Urinary bladder (tissue), 3 donors: ENCODE measurements at regions not wholly inside any gene's neighbourhood (a gene's known extent, or its start where the extent isn't known, plus 50 kb on each side); places are given as distances from the start of the nearest gene placed in this dataset.
"Not testable (repeated sequence)": the region's sequence is repeated elsewhere in the genome, so short reads cannot be mapped to it uniquely, and the experiment has no call there.

ENCODE experiments used
- DNase-seq: peaks from one replicate; pipeline ENCODE4 v3.0.0-alpha.2; 2015; ENCODE audit errors: extremely low spot score
- H3K27ac ChIP-seq: one replicate; pipeline ENCODE4 v1.5.1; 2013; ENCODE audit warnings: low read depth, mild to moderate bottlenecking, moderate library complexity
- H3K36me3 ChIP-seq: one replicate; pipeline ENCODE4 v1.6.1; 2013; ENCODE audit warnings: mild to moderate bottlenecking, moderate library complexity; ENCODE audit not compliant: insufficient read depth
- H3K4me1 ChIP-seq: one replicate; pipeline ENCODE4 v1.6.1; 2013; ENCODE audit warnings: mild to moderate bottlenecking, moderate library complexity; ENCODE audit not compliant: insufficient read depth
- H3K4me3 ChIP-seq: one replicate; pipeline ENCODE4 v1.5.1; 2013; ENCODE audit warnings: low read depth, low read length
- WGBS: extraction: QIAGEN DNeasy Blood & Tissue Kit; methylation state at CpG from one replicate; pipeline ENCODE4 v1.1.7; 2013; 5-methylcytosine and 5-hydroxymethylcytosine counted together
- donor health status: healthy with polysubstance abuse.
- donor health status: healthy.

DNA sequence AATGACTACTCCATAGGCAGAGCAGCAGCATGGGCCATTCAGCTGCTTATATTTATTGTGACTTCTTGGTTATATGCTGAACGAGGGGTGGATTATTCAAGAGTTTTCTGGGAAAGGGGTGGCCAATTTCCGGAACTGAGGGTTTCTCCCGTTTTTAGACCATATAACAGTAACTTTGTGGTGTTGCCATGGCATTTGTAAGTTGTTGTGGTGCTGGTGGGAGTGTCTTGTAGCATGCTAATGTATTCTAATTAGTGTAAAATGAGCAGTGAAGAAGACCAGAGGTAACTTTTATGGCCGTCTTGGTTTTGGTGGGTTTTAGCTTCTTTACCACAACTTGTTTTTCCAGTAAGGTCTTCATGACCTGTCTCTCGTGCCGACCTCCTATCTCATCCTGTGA is 139.6 kb downstream of the KLF6 start:
- Histone ChIP-seq H3K36me3 (no peaks in the 10 kb centered on the region), H3K4me1 (no peaks in the 10 kb centered on the region), H3K27ac (no peak overlapping the region), H3K4me3 (no peak overlapping the region)
- DNase-seq = no peak
- 93% methylated on average over 6 of the region's 6 CpGs for whole genome bisulfite sequencing

DNA sequence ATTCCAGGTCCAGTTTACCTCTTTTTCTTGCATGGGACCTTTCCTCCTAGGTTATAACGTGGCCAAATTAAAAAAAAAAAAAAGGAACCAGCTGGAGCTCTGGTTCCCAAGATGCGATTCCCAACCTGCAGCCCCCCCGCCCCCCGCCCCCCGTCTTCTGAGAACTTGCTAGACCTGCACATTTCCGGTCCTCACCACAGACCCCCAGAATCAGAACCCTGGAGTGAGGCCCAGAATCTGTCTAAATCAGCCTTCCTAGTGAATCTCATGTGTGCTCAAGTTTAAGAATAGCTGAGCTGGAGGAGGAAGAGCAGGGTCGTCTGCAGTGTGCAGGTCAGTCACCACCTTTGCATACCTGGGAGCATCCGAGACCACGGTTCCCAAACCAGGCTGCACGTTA is 144.2 kb downstream of the KLF6 start:
- DNase-seq = no peak
- Histone ChIP-seq H3K27ac (no peak overlapping the region), H3K4me1 (no peaks in the 10 kb centered on the region), H3K36me3 (no peaks in the 10 kb centered on the region), H3K4me3 (no peak overlapping the region)
- WGBS = 81% methylated on average over 10 of the region's 10 CpGs

DNA sequence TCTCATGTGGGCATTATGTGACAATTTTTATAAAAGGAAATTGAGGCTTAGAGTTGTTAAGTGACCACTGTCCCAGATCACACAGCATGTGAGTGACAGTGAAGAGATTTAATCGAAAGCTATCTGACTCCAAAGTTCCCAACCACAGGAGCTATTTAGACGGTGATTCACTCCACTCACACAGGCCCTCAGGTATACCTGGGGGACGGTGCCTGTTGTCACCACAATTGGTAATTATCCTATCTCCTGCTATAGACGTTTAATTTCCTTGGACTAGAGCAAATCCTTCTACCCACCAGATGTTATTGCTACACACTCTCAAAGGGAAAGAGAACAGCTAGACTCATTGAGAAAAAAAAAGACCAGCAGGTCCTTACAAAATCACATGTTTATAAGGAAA is 145.5 kb downstream of the KLF6 start:
- DNase-seq = no peak
- Histone ChIP-seq H3K36me3 (no peaks in the 10 kb centered on the region), H3K27ac (no peak overlapping the region), H3K4me3 (no peak overlapping the region), H3K4me1 (no peaks in the 10 kb centered on the region)
- WGBS = 84% methylated on average over 4 of the region's 4 CpGs

DNA sequence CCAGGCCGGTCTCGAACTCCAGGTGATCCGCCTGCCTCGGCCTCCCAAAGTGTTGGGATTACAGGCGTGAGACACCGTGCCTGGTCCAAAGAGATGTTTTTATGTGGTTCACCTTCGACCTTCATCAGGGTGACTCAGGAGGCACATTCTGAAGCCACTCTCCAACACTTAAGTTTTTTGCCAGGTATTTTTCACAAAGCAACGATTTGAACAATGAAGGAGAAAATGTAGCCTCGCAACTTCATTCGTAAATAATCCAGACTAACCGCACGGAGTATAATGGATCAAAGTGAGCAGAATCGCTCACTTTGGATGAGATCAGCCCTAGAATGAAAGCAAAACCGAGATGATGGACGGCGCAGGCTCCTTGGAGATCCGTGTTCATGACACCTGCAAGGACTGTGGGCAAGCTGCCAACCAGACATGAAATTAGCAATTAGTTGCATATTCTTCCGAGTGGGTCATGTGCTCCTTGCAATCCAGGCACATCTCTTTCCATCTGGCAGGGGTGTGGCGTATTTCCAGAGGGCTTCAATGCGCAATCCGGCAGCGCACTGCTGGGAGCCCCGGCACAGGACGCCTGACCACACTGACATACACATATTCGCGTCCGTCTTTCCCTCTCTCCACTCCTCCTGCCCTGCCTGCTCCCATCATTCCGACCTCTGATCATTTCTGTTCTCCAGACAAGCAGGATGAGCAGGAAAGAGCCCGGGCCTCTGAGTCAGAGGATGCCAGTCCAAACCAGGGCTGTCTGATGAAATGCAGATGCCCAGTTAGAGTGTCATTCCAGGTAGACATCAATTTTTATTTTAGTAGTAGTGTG is 148.4 kb downstream of the KLF6 start:
- DNase-seq = no peak
- Histone ChIP-seq H3K36me3 (no peaks in the 10 kb centered on the region), H3K4me1 (no peaks in the 10 kb centered on the region), H3K4me3 (no peak overlapping the region), H3K27ac (no peak overlapping the region)
- WGBS = 92% methylated on average over 29 of the region's 29 CpGs

DNA sequence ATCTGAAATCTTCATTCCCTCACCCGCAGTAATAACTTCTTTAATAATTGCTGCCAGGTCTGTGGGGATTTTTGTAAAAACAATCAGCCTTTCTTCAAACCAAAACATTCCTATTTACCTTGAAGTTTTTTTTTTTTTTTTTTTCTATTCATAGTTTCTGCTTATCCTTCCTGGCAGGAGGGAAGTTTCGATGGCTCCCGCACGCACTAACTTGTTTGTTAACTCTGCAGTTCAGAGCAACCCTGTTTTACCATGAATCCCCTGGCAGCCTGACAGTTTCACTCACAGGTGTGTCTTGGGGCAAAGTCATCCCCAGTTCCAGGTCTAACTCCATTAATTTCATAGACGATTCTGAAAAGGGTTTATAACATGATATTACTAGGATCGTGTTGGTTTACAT is 149.3 kb downstream of the KLF6 start:
- no peak for DNase-seq
- Histone ChIP-seq H3K4me3 (no peak overlapping the region), H3K27ac (no peak overlapping the region), H3K4me1 (no peaks in the 10 kb centered on the region), H3K36me3 (no peaks in the 10 kb centered on the region)
- 72% methylated on average over 6 of the region's 6 CpGs for WGBS

- 91% methylated on average over 5 of the region's 5 CpGs for WGBS
- H3K4me1 ChIP-seq = no peaks in the 10 kb centered on the region
- H3K36me3 ChIP-seq = no peaks in the 10 kb centered on the region
- no peak for DNase-seq
- no peak overlapping the region for H3K4me3 ChIP-seq
- H3K27ac ChIP-seq = no peak overlapping the region
Observed at GRCh38 chr10:3635211-3635671, 149.8 kb downstream of the KLF6 start.

- H3K4me1 ChIP-seq, H3K27ac ChIP-seq, DNase-seq, H3K4me3 ChIP-seq, H3K36me3 ChIP-seq: not testable (repeated sequence)
- 95% methylated on average over 1 of the region's 1 CpG for WGBS
Observed at GRCh38 chr10:3634646-3635045, 150.4 kb downstream of the KLF6 start.

DNA sequence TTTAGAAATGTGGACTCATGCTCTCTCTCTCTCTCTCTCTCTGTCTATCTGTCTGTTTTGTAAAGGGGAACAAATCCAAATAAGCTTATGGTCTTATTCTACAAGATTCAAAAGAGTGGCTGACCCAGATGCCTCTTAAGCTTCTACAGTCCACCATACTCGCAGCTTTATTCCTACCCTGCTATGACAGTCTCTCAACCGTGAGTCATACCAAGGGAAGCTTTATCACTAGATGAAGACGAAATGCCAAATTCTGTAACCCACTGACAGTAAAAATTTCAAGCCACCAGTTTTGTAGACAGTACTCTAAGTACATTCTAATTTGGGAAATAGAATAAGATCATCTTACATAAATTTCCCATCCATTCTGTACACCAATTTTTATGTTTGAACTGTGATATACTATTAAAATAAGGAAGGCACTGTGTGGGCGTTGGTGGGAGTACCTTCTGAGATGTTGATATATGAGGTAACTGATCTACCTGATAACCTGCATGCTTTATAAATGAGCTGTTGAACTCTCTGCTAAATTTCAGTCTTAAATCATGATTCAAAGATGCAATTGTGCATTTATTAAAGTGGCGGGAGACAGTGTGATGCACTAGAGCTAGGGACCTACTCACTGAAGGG is 153.2 kb downstream of the KLF6 start:
- Histone ChIP-seq H3K27ac (no peak overlapping the region), H3K36me3 (no peaks in the 10 kb centered on the region), H3K4me3 (no peak overlapping the region), H3K4me1 (no peaks in the 10 kb centered on the region)
- DNase-seq = no peak
- WGBS = 64% methylated on average over 5 of the region's 5 CpGs

DNA sequence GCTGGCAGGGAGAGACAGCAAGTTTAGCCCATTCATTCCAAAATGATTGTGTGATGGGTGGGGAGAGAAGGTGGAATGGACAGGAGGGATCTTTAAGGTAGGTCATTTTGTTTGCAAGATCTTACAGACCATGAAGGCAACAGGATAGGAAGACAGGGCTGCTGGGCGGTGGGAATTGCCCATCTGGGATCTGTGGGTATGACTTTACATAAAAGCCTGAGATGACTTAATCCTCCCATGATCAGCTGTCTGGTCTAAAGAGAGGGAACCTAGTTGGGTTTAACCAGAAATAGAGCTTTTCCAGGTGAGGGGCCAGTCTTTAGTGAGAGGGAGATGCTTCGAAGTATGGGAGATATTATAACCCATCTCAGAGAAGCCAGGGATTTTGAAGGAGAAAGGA is 153.7 kb downstream of the KLF6 start:
- Histone ChIP-seq H3K4me1 (no peaks in the 10 kb centered on the region), H3K4me3 (no peak overlapping the region), H3K36me3 (no peaks in the 10 kb centered on the region), H3K27ac (no peak overlapping the region)
- no peak for DNase-seq
- WGBS = 98% methylated on average over 2 of the region's 2 CpGs

DNA sequence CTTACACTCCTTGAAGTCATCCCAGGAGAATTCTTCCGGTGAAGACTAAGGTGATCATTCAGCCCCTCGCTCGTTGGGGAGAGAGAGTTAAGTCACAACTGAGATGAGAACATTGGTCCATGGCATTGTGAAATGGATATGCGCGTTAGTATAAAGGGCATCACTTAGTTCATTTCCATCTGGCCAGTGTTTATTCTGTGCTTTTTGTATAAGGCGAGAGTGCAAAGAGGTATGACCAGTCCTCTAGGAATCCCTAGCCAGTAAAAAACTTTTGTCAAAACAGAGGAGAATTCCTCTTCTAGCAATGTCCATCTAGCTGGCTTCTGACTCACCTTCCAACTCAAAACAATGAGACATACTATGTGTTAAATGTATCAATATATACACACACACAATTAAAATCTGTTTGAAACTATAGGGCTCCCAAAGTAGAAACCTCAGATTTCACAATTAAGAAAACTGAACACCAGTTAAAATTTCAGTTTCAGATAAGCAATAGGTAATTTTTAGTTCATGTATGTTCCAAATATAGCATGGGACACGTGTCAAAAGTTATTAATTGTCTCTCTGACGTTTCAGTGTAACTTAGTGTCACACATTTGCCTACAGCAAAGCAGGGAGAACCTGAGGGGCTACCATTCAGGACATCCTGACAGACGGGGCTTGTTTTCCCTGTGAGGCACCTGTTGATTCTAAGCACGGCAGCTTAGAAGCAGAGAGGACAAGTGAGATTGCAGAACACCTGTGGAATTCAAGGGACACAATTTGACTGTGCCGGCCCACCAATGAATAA is 158.9 kb downstream of the KLF6 start:
- H3K36me3 ChIP-seq = no peaks in the 10 kb centered on the region
- H3K4me3 ChIP-seq = no peak overlapping the region
- 87% methylated on average over 11 of the region's 11 CpGs for WGBS
- H3K4me1 ChIP-seq = no peaks in the 10 kb centered on the region
- no peak for DNase-seq
- no peak overlapping the region for H3K27ac ChIP-seq

GRCh38 chr10:3624367-3624766 is 160.6 kb downstream of the KLF6 start:
- Histone ChIP-seq H3K36me3 (no peaks in the 10 kb centered on the region), H3K4me1 (no peaks in the 10 kb centered on the region), H3K27ac (no peak overlapping the region), H3K4me3 (no peak overlapping the region)
- no peak for DNase-seq
- 61% methylated on average over 8 of the region's 8 CpGs for WGBS

DNA sequence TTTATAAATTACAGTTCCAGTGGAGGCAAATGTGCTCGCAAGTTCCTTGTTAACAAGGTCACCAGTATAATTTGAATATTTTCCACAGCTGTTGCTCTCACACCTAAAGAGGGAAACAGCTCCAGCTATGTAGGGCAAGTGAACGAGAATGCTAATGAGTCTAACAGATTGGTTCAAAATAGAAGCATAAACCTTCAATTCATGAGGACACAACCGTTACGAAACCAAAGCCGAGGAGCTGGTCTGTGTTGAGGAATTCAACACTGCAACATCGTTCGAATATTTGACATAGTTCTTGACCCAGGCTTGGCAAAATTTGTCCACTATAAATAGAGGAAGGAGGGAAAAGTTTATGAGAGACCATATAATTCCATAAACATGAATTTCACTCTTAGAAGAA is 161.3 kb downstream of the KLF6 start:
- 20% methylated on average over 7 of the region's 7 CpGs for WGBS
- DNase-seq = no peak
- Histone ChIP-seq H3K27ac (no peak overlapping the region), H3K4me3 (no peak overlapping the region), H3K36me3 (no peaks in the 10 kb centered on the region), H3K4me1 (no peaks in the 10 kb centered on the region)

GRCh38 chr10:3622845-3623621 is 162.0 kb downstream of the KLF6 start:
- H3K27ac ChIP-seq = no peak overlapping the region
- WGBS = 60% methylated on average over 3 of the region's 3 CpGs
- no peak for DNase-seq
- H3K4me1 ChIP-seq = no peaks in the 10 kb centered on the region
- H3K36me3 ChIP-seq = no peaks in the 10 kb centered on the region
- no peak overlapping the region for H3K4me3 ChIP-seq
